ENCODE measurements at regions not wholly inside any gene's neighbourhood (a gene's known extent, or its start where the extent isn't known, plus 50 kb on each side); places are given as distances from the start of the nearest gene placed in this dataset.

DNA sequence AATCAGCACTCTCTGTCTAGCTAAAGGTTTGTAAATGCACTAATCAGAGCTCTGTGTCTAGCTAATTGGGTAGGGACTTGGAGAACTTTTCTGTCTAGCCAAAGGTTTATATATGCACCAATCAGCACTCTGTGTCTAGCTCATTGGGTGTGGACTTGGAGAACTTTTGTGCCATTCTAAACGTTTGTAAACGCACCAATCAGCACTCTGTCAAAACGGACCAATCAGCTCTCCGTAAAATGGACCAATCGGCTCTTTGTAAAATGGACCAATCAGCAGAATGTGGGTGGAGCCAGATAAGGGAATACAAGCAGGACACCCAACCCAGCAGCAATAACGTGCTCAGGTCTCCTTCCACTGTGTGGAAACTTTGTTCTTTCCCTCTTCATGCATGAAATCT lies 298.6 kb upstream of the PTPRD start:
- TF ChIP-seq, protein P1, sequence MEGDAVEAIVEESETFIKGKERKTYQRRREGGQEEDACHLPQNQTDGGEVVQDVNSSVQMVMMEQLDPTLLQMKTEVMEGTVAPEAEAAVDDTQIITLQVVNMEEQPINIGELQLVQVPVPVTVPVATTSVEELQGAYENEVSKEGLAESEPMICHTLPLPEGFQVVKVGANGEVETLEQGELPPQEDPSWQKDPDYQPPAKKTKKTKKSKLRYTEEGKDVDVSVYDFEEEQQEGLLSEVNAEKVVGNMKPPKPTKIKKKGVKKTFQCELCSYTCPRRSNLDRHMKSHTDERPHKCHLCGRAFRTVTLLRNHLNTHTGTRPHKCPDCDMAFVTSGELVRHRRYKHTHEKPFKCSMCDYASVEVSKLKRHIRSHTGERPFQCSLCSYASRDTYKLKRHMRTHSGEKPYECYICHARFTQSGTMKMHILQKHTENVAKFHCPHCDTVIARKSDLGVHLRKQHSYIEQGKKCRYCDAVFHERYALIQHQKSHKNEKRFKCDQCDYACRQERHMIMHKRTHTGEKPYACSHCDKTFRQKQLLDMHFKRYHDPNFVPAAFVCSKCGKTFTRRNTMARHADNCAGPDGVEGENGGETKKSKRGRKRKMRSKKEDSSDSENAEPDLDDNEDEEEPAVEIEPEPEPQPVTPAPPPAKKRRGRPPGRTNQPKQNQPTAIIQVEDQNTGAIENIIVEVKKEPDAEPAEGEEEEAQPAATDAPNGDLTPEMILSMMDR (IDR thresholded peaks at IDR 0.05) = no peak
- TF ChIP-seq POLR2A (IDR thresholded peaks at IDR 0.05) = no peak
